ENCODE measurements at regions not wholly inside any gene's neighbourhood (a gene's known extent, or its start where the extent isn't known, plus 50 kb on each side); places are given as distances from the start of the nearest gene placed in this dataset.

DNA sequence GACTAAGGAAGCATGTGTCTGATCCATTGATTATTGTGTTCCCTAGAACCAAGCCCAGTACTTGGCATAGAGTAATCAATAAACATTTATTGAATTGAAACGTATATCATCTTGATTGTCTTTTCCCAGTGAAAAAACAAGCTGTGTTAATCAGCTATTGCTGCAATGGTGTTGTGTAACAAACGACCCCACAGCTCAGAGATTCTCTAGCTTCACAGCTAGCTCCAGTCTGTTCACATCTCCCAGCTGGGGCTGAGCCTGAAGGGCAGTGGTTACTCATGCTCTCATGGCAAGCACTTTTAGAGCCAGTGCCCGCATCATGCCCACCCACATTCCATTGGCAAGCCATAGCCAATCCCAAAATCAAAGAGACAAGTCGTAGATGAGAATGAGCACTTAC is 237.4 kb upstream of the RAB4A start:
- H3K4me3 ChIP-seq (ENCODE audit: low read length): no peak overlapping the region
- no peak overlapping the region for H3K27ac ChIP-seq (ENCODE audit: low read length)
- no peaks in the 10 kb centered on the region for H3F3A ChIP-seq (ENCODE audit: insufficient read depth, low read length, poor library complexity, severe bottlenecking)
- H4K20me1 ChIP-seq (ENCODE audit: insufficient read depth): no peaks in the 10 kb centered on the region
- no peak overlapping the region for H3K4me2 ChIP-seq (ENCODE audit: low read length)
- H3K9me3 ChIP-seq (ENCODE audit: low read length): no peaks in the 10 kb centered on the region
- no peaks in the 10 kb centered on the region for H3K27me3 ChIP-seq (ENCODE audit: insufficient read depth, low read depth, low read length)
- H3K9ac ChIP-seq (ENCODE audit: low read length): no peak overlapping the region
- H3K9me2 ChIP-seq (ENCODE audit: insufficient read depth, low read length): no peaks in the 10 kb centered on the region
- no peak overlapping the region for H2AFZ ChIP-seq (ENCODE audit: low read depth, low read length)
- H3K36me3 ChIP-seq (ENCODE audit: insufficient read depth, low read length): no peaks in the 10 kb centered on the region
- TF ChIP-seq TAF1 (IDR thresholded peaks at IDR 0.05; ENCODE audit: low read depth) (no peak), EZH2 (IDR thresholded peaks at IDR 0.05; ENCODE audit: borderline replicate concordance, insufficient read depth, low read length, poor library complexity, severe bottlenecking) (no peak), MXI1 (conservative IDR thresholded peaks at IDR 0.05; ENCODE audit: poor library complexity, severe bottlenecking) (no peak), EP300 (conservative IDR thresholded peaks at IDR 0.05; ENCODE audit: poor library complexity, severe bottlenecking) (no peak), POLR2AphosphoS5 (IDR thresholded peaks at IDR 0.05) (no peak), SMC3 (conservative IDR thresholded peaks at IDR 0.05; ENCODE audit: poor library complexity) (no peak), RAD21 (conservative IDR thresholded peaks at IDR 0.05) (no peak)
- TF ChIP-seq, protein P1, sequence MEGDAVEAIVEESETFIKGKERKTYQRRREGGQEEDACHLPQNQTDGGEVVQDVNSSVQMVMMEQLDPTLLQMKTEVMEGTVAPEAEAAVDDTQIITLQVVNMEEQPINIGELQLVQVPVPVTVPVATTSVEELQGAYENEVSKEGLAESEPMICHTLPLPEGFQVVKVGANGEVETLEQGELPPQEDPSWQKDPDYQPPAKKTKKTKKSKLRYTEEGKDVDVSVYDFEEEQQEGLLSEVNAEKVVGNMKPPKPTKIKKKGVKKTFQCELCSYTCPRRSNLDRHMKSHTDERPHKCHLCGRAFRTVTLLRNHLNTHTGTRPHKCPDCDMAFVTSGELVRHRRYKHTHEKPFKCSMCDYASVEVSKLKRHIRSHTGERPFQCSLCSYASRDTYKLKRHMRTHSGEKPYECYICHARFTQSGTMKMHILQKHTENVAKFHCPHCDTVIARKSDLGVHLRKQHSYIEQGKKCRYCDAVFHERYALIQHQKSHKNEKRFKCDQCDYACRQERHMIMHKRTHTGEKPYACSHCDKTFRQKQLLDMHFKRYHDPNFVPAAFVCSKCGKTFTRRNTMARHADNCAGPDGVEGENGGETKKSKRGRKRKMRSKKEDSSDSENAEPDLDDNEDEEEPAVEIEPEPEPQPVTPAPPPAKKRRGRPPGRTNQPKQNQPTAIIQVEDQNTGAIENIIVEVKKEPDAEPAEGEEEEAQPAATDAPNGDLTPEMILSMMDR (IDR thresholded peaks at IDR 0.05; ENCODE audit: poor library complexity, severe bottlenecking): no peak
- TF ChIP-seq, protein P2, sequence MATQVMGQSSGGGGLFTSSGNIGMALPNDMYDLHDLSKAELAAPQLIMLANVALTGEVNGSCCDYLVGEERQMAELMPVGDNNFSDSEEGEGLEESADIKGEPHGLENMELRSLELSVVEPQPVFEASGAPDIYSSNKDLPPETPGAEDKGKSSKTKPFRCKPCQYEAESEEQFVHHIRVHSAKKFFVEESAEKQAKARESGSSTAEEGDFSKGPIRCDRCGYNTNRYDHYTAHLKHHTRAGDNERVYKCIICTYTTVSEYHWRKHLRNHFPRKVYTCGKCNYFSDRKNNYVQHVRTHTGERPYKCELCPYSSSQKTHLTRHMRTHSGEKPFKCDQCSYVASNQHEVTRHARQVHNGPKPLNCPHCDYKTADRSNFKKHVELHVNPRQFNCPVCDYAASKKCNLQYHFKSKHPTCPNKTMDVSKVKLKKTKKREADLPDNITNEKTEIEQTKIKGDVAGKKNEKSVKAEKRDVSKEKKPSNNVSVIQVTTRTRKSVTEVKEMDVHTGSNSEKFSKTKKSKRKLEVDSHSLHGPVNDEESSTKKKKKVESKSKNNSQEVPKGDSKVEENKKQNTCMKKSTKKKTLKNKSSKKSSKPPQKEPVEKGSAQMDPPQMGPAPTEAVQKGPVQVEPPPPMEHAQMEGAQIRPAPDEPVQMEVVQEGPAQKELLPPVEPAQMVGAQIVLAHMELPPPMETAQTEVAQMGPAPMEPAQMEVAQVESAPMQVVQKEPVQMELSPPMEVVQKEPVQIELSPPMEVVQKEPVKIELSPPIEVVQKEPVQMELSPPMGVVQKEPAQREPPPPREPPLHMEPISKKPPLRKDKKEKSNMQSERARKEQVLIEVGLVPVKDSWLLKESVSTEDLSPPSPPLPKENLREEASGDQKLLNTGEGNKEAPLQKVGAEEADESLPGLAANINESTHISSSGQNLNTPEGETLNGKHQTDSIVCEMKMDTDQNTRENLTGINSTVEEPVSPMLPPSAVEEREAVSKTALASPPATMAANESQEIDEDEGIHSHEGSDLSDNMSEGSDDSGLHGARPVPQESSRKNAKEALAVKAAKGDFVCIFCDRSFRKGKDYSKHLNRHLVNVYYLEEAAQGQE (IDR thresholded peaks at IDR 0.05; ENCODE audit: borderline replicate concordance): no peak
- H3K79me2 ChIP-seq (replicated peaks; ENCODE audit: insufficient read depth, low read length): no peaks in the 10 kb centered on the region

DNA sequence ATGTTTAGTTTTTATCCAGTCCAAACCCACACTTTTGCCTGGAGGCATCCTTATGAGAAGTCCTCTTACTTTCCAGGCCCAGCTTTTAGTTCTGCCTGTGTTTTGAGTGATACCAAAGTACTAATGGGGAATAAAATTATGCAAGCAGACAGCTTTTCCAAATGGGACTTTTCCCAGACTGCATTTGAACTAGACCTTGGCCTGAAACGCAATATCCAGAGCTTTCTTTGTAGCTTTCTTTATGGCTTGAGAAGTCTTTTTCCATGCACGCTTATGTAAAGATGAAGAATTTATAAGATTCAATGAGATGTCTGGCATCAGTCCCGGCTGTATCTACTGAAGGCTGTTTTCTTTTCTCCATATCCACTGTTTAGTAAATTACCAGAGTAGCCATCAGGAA is 236.6 kb upstream of the RAB4A start:
- Histone ChIP-seq H3K36me3 (ENCODE audit: insufficient read depth, low read length) (no peaks in the 10 kb centered on the region), H3K9me2 (ENCODE audit: insufficient read depth, low read length) (no peaks in the 10 kb centered on the region), H3F3A (ENCODE audit: insufficient read depth, low read length, poor library complexity, severe bottlenecking) (no peaks in the 10 kb centered on the region), H3K27me3 (ENCODE audit: insufficient read depth, low read depth, low read length) (no peaks in the 10 kb centered on the region), H3K4me2 (ENCODE audit: low read length) (no peak overlapping the region), H3K4me3 (ENCODE audit: low read length) (no peak overlapping the region), H3K79me2 (replicated peaks; ENCODE audit: insufficient read depth, low read length) (no peaks in the 10 kb centered on the region), H3K27ac (ENCODE audit: low read length) (no peak overlapping the region), H3K9ac (ENCODE audit: low read length) (no peak overlapping the region), H4K20me1 (ENCODE audit: insufficient read depth) (no peaks in the 10 kb centered on the region), H2AFZ (ENCODE audit: low read depth, low read length) (no peak overlapping the region), H3K9me3 (ENCODE audit: low read length) (no peaks in the 10 kb centered on the region)
- TF ChIP-seq TAF1 (IDR thresholded peaks at IDR 0.05; ENCODE audit: low read depth) (no peak), SMC3 (conservative IDR thresholded peaks at IDR 0.05; ENCODE audit: poor library complexity) (no peak), MXI1 (conservative IDR thresholded peaks at IDR 0.05; ENCODE audit: poor library complexity, severe bottlenecking) (no peak), EP300 (conservative IDR thresholded peaks at IDR 0.05; ENCODE audit: poor library complexity, severe bottlenecking) (no peak), POLR2AphosphoS5 (IDR thresholded peaks at IDR 0.05) (no peak)
- TF ChIP-seq, protein P2 (IDR thresholded peaks at IDR 0.05; ENCODE audit: borderline replicate concordance): no peak
- TF ChIP-seq, protein P1 (IDR thresholded peaks at IDR 0.05; ENCODE audit: poor library complexity, severe bottlenecking): no peak
